Endothelial cell of umbilical vein (primary cell): ENCODE measurements at regions not wholly inside any gene's neighbourhood (a gene's known extent, or its start where the extent isn't known, plus 50 kb on each side); places are given as distances from the start of the nearest gene placed in this dataset.

ENCODE experiments used
- BruUV-seq: library from RNA; stranded (reverse); fragments of 400-500 nt; replicated peaks from 2 replicates; lab custom pipeline; 2021; lab: Mats Ljungman, UMichigan
- CTCF ChIA-PET: fragments of 300-600, 350-600 bp; sonication (Branson Sonifier 250); formaldehyde crosslinking; loops from one replicate; lab custom pipeline; 2021; ENCODE audit warnings: antibody characterized with exemption, inconsistent platforms; lab: Charles Lee
- POLR2A ChIA-PET: fragments of 300-600, 350-600 bp; sonication (Branson Sonifier 250); formaldehyde crosslinking; loops from one replicate; lab custom pipeline; 2021; ENCODE audit warnings: antibody characterized with exemption, inconsistent platforms; lab: Charles Lee
- DNase-seq: peaks from one replicate; pipeline ENCODE4 v3.0.0-alpha.2; 2011; ENCODE audit warnings: low read depth, low spot score
- FAIRE-seq: peaks from 2 replicates; lab custom pipeline; 2011; peaks lifted over from hg19 to GRCh38; lab: Jason Lieb, UNC
- H2AFZ ChIP-seq: 2 replicates; pipeline ENCODE4 v1.6.0; 2012; ENCODE audit warnings: low read depth, low read length, control low read depth, inconsistent platforms
- H3K27ac ChIP-seq: 2 replicates; pipeline ENCODE4 v1.5.1; 2011; ENCODE audit warnings: low read depth, mild to moderate bottlenecking, control low read depth, low read length, moderate library complexity; ENCODE audit not compliant: insufficient read depth
- H3K27me3 ChIP-seq, 2 experiments: 2 replicates each; pipeline versions ENCODE4 v1.6.0 to v1.6.1; 2011; ENCODE audit warnings: low read length in 2 of 2, mixed read lengths in 1 of 2; ENCODE audit not compliant: control insufficient read depth in 2 of 2, insufficient read depth in 2 of 2
- H3K36me3 ChIP-seq, 2 experiments: 2 replicates in 1 of 2; 3 replicates in 1 of 2; pipeline ENCODE4 v1.5.1; 2011; ENCODE audit warnings: low read length in 2 of 2, mild to moderate bottlenecking in 1 of 2, moderate library complexity in 1 of 2; ENCODE audit not compliant: control insufficient read depth in 2 of 2, insufficient read depth in 2 of 2; ENCODE audit errors: extremely low read depth in 1 of 2
- H3K4me1 ChIP-seq: 3 replicates; pipeline ENCODE4 v1.5.1; 2011; ENCODE audit warnings: mild to moderate bottlenecking, low read length; ENCODE audit not compliant: control insufficient read depth, insufficient read depth; ENCODE audit errors: extremely low read depth
- H3K4me2 ChIP-seq: 2 replicates; pipeline ENCODE4 v1.6.1; 2011; ENCODE audit warnings: low read length, control low read depth, mixed read lengths; ENCODE audit not compliant: insufficient read depth
- H3K4me3 ChIP-seq, 3 experiments: fragments of 200-600 bp in 1 of 3; sonication (generic), shearing (Covaris generic) in 1 of 3; replicated peaks in 1 of 3; 2 replicates each; pipeline ENCODE4 v1.5.1; 2011 to 2016; ENCODE audit warnings: control low read depth in 3 of 3, low read length in 3 of 3, mild to moderate bottlenecking in 2 of 3, inconsistent platforms in 1 of 3, low read depth in 1 of 3, moderate library complexity in 1 of 3; ENCODE audit not compliant: insufficient read depth in 1 of 3
- H3K79me2 ChIP-seq: 2 replicates; pipeline ENCODE4 v1.6.0; 2012; ENCODE audit warnings: low read length, inconsistent platforms; ENCODE audit not compliant: control insufficient read depth, insufficient read depth
- H3K9ac ChIP-seq: replicated peaks from 2 replicates; pipeline ENCODE3; 2011; ENCODE audit warnings: low read length, control low read depth; ENCODE audit not compliant: insufficient read depth; ENCODE audit errors: extremely low read depth
- H3K9me1 ChIP-seq: replicated peaks from 3 replicates; pipeline ENCODE4 v1.6.0; 2011; ENCODE audit warnings: mild to moderate bottlenecking, low read length; ENCODE audit not compliant: control insufficient read depth, insufficient read depth; ENCODE audit errors: extremely low read depth
- H3K9me3 ChIP-seq: replicated peaks from 2 replicates; pipeline ENCODE4 v1.5.1; 2012; ENCODE audit warnings: low read length, inconsistent platforms; ENCODE audit not compliant: control insufficient read depth, insufficient read depth
- H4K20me1 ChIP-seq: replicated peaks from 2 replicates; pipeline ENCODE3; 2011; ENCODE audit warnings: mild to moderate bottlenecking, low read length; ENCODE audit not compliant: control insufficient read depth, insufficient read depth; ENCODE audit errors: extremely low read depth
- EZH2 ChIP-seq: IDR thresholded peaks from 2 replicates; pipeline ENCODE4 v1.6.1; 2012; ENCODE audit warnings: borderline replicate concordance, low read depth, mild to moderate bottlenecking, moderate library complexity, low read length, inconsistent platforms; ENCODE audit not compliant: severe bottlenecking
- FOS ChIP-seq: IDR thresholded peaks from 2 replicates; pipeline ENCODE4 v1.6.1; 2011; ENCODE audit warnings: mild to moderate bottlenecking, low read length, moderate library complexity, borderline replicate concordance; ENCODE audit not compliant: insufficient read depth
- GATA2 ChIP-seq: IDR thresholded peaks from 2 replicates; pipeline ENCODE4 v1.7.0; 2011; ENCODE audit warnings: low read depth, mild to moderate bottlenecking, moderate library complexity, mixed read lengths, low read length; ENCODE audit not compliant: insufficient read length, insufficient read depth
- JUN ChIP-seq: IDR thresholded peaks from 2 replicates; pipeline ENCODE4 v1.6.1; 2011; ENCODE audit warnings: borderline replicate concordance, low read depth; ENCODE audit not compliant: insufficient read length, insufficient read depth
- MYC ChIP-seq: IDR thresholded peaks from one replicate; pipeline ENCODE4 v1.6.1; 2011; ENCODE audit warnings: mild to moderate bottlenecking, low read depth, low read length
- POLR2A ChIP-seq: IDR thresholded peaks from 2 replicates; pipeline ENCODE4 v1.6.1; 2012; ENCODE audit warnings: low read depth, mild to moderate bottlenecking, control low read depth, low read length
- POLR2AphosphoS5 ChIP-seq: IDR thresholded peaks from 2 replicates; pipeline ENCODE4 v1.6.1; 2012; ENCODE audit warnings: low read depth, mild to moderate bottlenecking, control low read depth, low read length, moderate library complexity; ENCODE audit not compliant: insufficient read depth
- dilution Hi-C: fragments of 300-500 bp; cut with MboI; formaldehyde crosslinking; loops from one replicate; pipeline ENCODE4 v1.15.0; 2019; ENCODE audit warnings: low sequenced_read_pairs; ENCODE audit not compliant: extremely low pct_ligation_motif_present
- intact Hi-C: fragments of 100-400 bp; cut with micrococcal nuclease; formaldehyde crosslinking; loops from one replicate; pipeline ENCODE4 v1.10.0; 2022
- TF ChIP-seq, protein P1 (sequence below), 2 donors: IDR thresholded peaks; 1 replicate in 1 of 2; 2 replicates in 1 of 2; pipeline ENCODE4 v1.5.1; 2011; ENCODE audit warnings: low read length in 2 of 2, mild to moderate bottlenecking in 2 of 2, moderate library complexity in 2 of 2, control low read depth in 1 of 2, inconsistent platforms in 1 of 2, low read depth in 1 of 2; ENCODE audit not compliant: insufficient read depth in 1 of 2; ENCODE audit errors: extremely low read depth in 1 of 2
- TF ChIP-seq, protein P2 (sequence below): IDR thresholded peaks from 2 replicates; pipeline ENCODE4 v1.6.1; 2011; ENCODE audit not compliant: insufficient read depth, insufficient read length

DNA sequence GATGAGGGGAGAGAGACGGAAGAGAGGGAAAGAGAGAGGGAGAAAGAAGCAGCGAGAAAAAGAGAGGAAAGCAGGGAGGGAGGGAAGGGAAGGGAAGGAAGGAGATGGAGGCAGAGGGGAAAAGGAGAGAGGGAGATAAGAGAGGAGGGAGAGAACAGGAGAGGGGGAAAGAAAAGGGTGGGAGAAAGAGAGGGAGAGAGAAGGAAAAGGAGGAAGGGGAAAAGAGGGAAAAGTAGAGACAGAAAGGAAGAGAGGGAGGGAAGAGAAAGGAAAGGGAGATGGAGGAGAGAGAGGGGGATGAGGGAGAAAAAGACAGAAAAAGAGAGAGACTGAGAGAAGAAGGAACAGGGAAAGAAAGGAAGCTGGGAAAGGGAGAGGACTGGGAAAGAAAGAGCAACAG, 814.4 kb downstream of the CDH11 start:
- FAIRE-seq (no peak), DNase-seq (no peak)
- BruUV-seq, result no TSS peak
- ChIA-PET CTCF (no interaction called here), POLR2A (no interaction called here)
- Histone ChIP-seq H3K36me3 (no peaks in the 10 kb centered on the region), H3K4me1 (no peaks in the 10 kb centered on the region), H3K27ac (no peak overlapping the region), H3K79me2 (no peaks in the 10 kb centered on the region), H2AFZ (no peak overlapping the region), H3K4me3 (no peak overlapping the region), H4K20me1 (no peaks in the 10 kb centered on the region), H3K9me3 (no peaks in the 10 kb centered on the region), H3K9me1 (no peaks in the 10 kb centered on the region), H3K27me3 (peaks cover 0 to 2% of the 10 kb centered on the region in 2 experiments), H3K9ac (no peak overlapping the region), H3K4me2 (no peak overlapping the region)
- dilution Hi-C loops, result no loop called here
- TF ChIP-seq MYC, result no peak
- no peak for TF ChIP-seq FOS
- no peak for TF ChIP-seq POLR2A
- TF ChIP-seq, protein P1, sequence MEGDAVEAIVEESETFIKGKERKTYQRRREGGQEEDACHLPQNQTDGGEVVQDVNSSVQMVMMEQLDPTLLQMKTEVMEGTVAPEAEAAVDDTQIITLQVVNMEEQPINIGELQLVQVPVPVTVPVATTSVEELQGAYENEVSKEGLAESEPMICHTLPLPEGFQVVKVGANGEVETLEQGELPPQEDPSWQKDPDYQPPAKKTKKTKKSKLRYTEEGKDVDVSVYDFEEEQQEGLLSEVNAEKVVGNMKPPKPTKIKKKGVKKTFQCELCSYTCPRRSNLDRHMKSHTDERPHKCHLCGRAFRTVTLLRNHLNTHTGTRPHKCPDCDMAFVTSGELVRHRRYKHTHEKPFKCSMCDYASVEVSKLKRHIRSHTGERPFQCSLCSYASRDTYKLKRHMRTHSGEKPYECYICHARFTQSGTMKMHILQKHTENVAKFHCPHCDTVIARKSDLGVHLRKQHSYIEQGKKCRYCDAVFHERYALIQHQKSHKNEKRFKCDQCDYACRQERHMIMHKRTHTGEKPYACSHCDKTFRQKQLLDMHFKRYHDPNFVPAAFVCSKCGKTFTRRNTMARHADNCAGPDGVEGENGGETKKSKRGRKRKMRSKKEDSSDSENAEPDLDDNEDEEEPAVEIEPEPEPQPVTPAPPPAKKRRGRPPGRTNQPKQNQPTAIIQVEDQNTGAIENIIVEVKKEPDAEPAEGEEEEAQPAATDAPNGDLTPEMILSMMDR (IDR thresholded peaks at IDR 0.05; ENCODE audit: extremely low read depth in 1 of 2, insufficient read depth in 1 of 2, low read depth in 1 of 2, low read length in 2 of 2), result no peak
- TF ChIP-seq JUN, result no peak
- TF ChIP-seq EZH2, result no peak
- TF ChIP-seq POLR2AphosphoS5, result no peak
- intact Hi-C loops, result no loop called here

DNA sequence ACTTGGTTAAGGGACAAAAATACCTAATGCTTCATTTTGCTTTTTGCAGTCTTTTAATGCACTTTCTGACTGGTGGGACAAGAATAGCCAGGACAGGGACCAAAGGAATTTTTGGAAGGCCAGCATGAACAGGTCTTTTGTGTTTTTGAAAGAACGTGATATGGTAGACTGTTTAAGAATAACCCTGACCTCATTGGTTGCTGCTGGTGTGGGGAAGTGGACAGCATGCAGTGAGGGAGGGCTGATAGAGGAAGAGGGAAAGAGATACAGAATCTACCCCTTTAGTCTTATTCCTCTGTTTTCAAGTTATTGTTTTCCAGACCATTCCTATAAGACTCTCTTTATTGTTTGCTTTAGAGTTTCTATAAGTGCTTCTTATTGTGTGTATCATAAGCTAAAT, 816.2 kb downstream of the CDH11 start:
- ChIA-PET CTCF (no interaction called here), POLR2A (no interaction called here)
- DNase-seq, result no peak
- Histone ChIP-seq H3K36me3 (no peaks in the 10 kb centered on the region), H3K27me3 (peaks cover 0 to 2% of the 10 kb centered on the region in 2 experiments), H3K4me3 (no peak overlapping the region), H3K9ac (no peak overlapping the region), H4K20me1 (no peaks in the 10 kb centered on the region), H3K4me2 (no peak overlapping the region), H3K9me3 (no peaks in the 10 kb centered on the region), H3K4me1 (no peaks in the 10 kb centered on the region), H3K79me2 (no peaks in the 10 kb centered on the region), H3K27ac (no peak overlapping the region), H2AFZ (no peak overlapping the region), H3K9me1 (no peaks in the 10 kb centered on the region)
- no peak for TF ChIP-seq MYC
- TF ChIP-seq POLR2AphosphoS5, result no peak
- TF ChIP-seq FOS, result no peak
- TF ChIP-seq, protein P1 (IDR thresholded peaks at IDR 0.05; ENCODE audit: extremely low read depth in 1 of 2, insufficient read depth in 1 of 2, low read depth in 1 of 2, low read length in 2 of 2), result no peak
- no peak for TF ChIP-seq POLR2A
- TF ChIP-seq, protein P2, sequence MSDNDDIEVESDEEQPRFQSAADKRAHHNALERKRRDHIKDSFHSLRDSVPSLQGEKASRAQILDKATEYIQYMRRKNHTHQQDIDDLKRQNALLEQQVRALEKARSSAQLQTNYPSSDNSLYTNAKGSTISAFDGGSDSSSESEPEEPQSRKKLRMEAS, result no peak
- TF ChIP-seq GATA2, result no peak
- TF ChIP-seq EZH2, result no peak
- TF ChIP-seq JUN, result no peak
- no peak for FAIRE-seq
- BruUV-seq, result no TSS peak
- intact Hi-C loops (no loop called here), dilution Hi-C loops (no loop called here)
